SK-N-SH treated with all-trans-retinoic acid at 6 μM for 48 hours (cell line): ENCODE measurements at regions not wholly inside any gene's neighbourhood (a gene's known extent, or its start where the extent isn't known, plus 50 kb on each side); places are given as distances from the start of the nearest gene placed in this dataset.

Experiments used
- ATAC-seq: fragments of 200-7000 bp; cut with Tn5 transposase; 3 replicates; pipeline ENCODE4 v1.9.1; 2020; ENCODE audit warnings: mild to moderate bottlenecking, moderate library complexity
- ARNTL ChIP-seq: fragments of 450-650 bp; formaldehyde crosslinking; IDR thresholded peaks from 2 replicates; pipeline ENCODE4 v1.5.0; 2020; ENCODE audit warnings: low read depth, mild to moderate bottlenecking, moderate library complexity, borderline replicate concordance
- BACH2 ChIP-seq: fragments of 250-450 bp; sonication (Bioruptor Pico); IDR thresholded peaks from 2 replicates; pipeline ENCODE4 v1.9.0; 2021; ENCODE audit warnings: mild to moderate bottlenecking, borderline replicate concordance
- CSDC2 ChIP-seq: fragments of 250-450 bp; sonication (Bioruptor Pico); IDR thresholded peaks from 2 replicates; pipeline ENCODE4 v1.5.0; 2020; ENCODE audit warnings: mild to moderate bottlenecking, moderate library complexity
- ESRRG ChIP-seq: fragments of 250-450 bp; sonication (Bioruptor Pico); IDR thresholded peaks from 2 replicates; pipeline ENCODE4 v1.6.1; 2021; ENCODE audit warnings: mild to moderate bottlenecking
- GLIS3 ChIP-seq: fragments of 250-450 bp; sonication (Bioruptor Pico); IDR thresholded peaks from 2 replicates; pipeline ENCODE4 v1.5.0; 2020; ENCODE audit warnings: mild to moderate bottlenecking, moderate library complexity
- ISL1 ChIP-seq: fragments of 250-450 bp; sonication (Bioruptor Pico); IDR thresholded peaks from 2 replicates; pipeline ENCODE4 v2.1.2; 2022; ENCODE audit warnings: mild to moderate bottlenecking, moderate library complexity
- OSR1 ChIP-seq: fragments of 250-450 bp; sonication (Bioruptor Pico); IDR thresholded peaks from 2 replicates; pipeline ENCODE4 v1.8.0; 2022; ENCODE audit warnings: moderate library complexity, mild to moderate bottlenecking, inconsistent platforms
- PPARA ChIP-seq: fragments of 250-450 bp; sonication (Bioruptor Pico); IDR thresholded peaks from 2 replicates; pipeline ENCODE4 v1.5.0; 2020; ENCODE audit warnings: mild to moderate bottlenecking, borderline replicate concordance
- SNAI2 ChIP-seq: fragments of 250-450 bp; sonication (Bioruptor Pico); IDR thresholded peaks from 2 replicates; pipeline ENCODE4 v1.5.0; 2020; ENCODE audit warnings: mild to moderate bottlenecking, moderate library complexity
- TCF4 ChIP-seq: fragments of 250-450 bp; sonication (Bioruptor Pico); IDR thresholded peaks from 2 replicates; pipeline ENCODE4 v1.8.0; 2021; ENCODE audit warnings: mild to moderate bottlenecking, moderate library complexity, borderline replicate concordance
- TOX ChIP-seq: fragments of 250-450 bp; sonication (Bioruptor Pico); IDR thresholded peaks from 2 replicates; pipeline ENCODE4 v1.8.0; 2021; ENCODE audit warnings: mild to moderate bottlenecking, moderate library complexity, borderline replicate concordance
- ZFP3 ChIP-seq: fragments of 250-450 bp; sonication (Bioruptor Pico); IDR thresholded peaks from 2 replicates; pipeline ENCODE4 v1.5.0; 2020; ENCODE audit warnings: mild to moderate bottlenecking, moderate library complexity
- ZFP30 ChIP-seq: fragments of 450-650 bp; formaldehyde crosslinking; IDR thresholded peaks from 2 replicates; pipeline ENCODE4 v1.5.0; 2022; ENCODE audit warnings: mild to moderate bottlenecking, moderate library complexity
- ZNF565 ChIP-seq: fragments of 450-650 bp; formaldehyde crosslinking; conservative IDR thresholded peaks from 2 replicates; pipeline ENCODE4 v1.5.0; 2020; ENCODE audit warnings: low read depth, mild to moderate bottlenecking, moderate library complexity
- ZNF70 ChIP-seq: fragments of 450-650 bp; formaldehyde crosslinking; IDR thresholded peaks from 2 replicates; pipeline ENCODE4 v1.5.0; 2020; ENCODE audit warnings: mild to moderate bottlenecking, moderate library complexity
- ZNF8 ChIP-seq: fragments of 450-650 bp; formaldehyde crosslinking; IDR thresholded peaks from 2 replicates; pipeline ENCODE4 v1.5.0; 2020; ENCODE audit warnings: mild to moderate bottlenecking, moderate library complexity
- TF ChIP-seq, protein P1 (sequence below): fragments of 250-450 bp; sonication (Bioruptor Pico); IDR thresholded peaks from 2 replicates; pipeline ENCODE4 v1.5.1; 2021; ENCODE audit warnings: mild to moderate bottlenecking, moderate library complexity
- TF ChIP-seq, protein P2 (sequence below): fragments of 250-450 bp; sonication (Bioruptor Pico); IDR thresholded peaks from 2 replicates; pipeline ENCODE4 v1.5.0; 2020; ENCODE audit warnings: mild to moderate bottlenecking, moderate library complexity
- TF ChIP-seq, protein P3 (sequence below): fragments of 250-450 bp; sonication (Bioruptor Pico); IDR thresholded peaks from 2 replicates; pipeline ENCODE4 v1.5.1; 2020; ENCODE audit warnings: low read depth, mild to moderate bottlenecking, moderate library complexity
- TF ChIP-seq, protein P4 (sequence below): fragments of 250-450 bp; sonication (Bioruptor Pico); IDR thresholded peaks from 2 replicates; pipeline ENCODE4 v1.8.0; 2021; ENCODE audit warnings: low read depth, mild to moderate bottlenecking, moderate library complexity, borderline replicate concordance
- TF ChIP-seq, protein P5 (sequence below): fragments of 250-450 bp; sonication (Bioruptor Pico); IDR thresholded peaks from 2 replicates; pipeline ENCODE4 v1.8.0; 2020; ENCODE audit warnings: mild to moderate bottlenecking, moderate library complexity, borderline replicate concordance

DNA sequence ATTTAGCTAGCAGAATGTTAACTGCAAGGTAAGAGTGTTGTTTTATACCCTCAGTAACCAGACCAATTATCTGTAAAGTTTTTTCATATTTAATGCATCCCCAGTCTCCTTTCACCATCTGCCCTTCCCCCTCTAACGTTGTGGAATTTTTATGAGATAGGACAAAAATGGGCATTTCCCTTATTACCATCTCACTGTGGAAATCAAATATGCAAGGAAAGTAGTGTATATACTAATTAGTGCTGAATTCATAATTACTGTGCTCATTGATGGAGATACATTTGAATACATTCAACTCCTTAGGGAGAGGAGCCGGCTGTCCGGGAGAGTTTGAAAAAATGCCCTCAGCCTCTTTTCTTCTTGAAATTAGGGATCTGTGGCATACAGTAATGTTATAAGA lies 423.4 kb upstream of the MGMT start:
- no peak for ATAC-seq
- TF ChIP-seq, protein P1, sequence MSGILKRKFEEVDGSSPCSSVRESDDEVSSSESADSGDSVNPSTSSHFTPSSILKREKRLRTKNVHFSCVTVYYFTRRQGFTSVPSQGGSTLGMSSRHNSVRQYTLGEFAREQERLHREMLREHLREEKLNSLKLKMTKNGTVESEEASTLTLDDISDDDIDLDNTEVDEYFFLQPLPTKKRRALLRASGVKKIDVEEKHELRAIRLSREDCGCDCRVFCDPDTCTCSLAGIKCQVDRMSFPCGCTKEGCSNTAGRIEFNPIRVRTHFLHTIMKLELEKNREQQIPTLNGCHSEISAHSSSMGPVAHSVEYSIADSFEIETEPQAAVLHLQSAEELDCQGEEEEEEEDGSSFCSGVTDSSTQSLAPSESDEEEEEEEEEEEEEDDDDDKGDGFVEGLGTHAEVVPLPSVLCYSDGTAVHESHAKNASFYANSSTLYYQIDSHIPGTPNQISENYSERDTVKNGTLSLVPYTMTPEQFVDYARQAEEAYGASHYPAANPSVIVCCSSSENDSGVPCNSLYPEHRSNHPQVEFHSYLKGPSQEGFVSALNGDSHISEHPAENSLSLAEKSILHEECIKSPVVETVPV (CRISPR knock-in tag): no peak

DNA sequence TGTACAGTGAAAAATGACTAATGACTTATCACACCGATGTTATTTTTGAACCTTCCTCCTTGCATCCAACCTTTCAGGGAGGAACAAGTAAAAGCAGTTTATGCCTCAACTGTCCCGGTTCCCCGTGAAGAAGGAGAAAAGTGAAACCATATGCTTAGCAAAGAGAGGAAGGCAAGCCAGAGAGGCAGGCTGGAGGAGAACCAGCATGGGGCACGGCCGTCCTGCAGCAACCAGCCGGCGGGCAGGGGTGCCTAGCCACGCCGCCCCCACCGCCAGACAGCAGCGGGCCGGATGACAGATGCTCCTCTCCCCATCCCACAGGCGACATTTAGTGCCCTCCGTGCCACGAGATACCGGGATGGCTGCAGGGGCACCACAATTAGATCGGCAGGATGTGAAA lies 421.4 kb upstream of the MGMT start:
- ATAC-seq: no peak
- no peak for TF ChIP-seq ISL1
- TF ChIP-seq, protein P2, sequence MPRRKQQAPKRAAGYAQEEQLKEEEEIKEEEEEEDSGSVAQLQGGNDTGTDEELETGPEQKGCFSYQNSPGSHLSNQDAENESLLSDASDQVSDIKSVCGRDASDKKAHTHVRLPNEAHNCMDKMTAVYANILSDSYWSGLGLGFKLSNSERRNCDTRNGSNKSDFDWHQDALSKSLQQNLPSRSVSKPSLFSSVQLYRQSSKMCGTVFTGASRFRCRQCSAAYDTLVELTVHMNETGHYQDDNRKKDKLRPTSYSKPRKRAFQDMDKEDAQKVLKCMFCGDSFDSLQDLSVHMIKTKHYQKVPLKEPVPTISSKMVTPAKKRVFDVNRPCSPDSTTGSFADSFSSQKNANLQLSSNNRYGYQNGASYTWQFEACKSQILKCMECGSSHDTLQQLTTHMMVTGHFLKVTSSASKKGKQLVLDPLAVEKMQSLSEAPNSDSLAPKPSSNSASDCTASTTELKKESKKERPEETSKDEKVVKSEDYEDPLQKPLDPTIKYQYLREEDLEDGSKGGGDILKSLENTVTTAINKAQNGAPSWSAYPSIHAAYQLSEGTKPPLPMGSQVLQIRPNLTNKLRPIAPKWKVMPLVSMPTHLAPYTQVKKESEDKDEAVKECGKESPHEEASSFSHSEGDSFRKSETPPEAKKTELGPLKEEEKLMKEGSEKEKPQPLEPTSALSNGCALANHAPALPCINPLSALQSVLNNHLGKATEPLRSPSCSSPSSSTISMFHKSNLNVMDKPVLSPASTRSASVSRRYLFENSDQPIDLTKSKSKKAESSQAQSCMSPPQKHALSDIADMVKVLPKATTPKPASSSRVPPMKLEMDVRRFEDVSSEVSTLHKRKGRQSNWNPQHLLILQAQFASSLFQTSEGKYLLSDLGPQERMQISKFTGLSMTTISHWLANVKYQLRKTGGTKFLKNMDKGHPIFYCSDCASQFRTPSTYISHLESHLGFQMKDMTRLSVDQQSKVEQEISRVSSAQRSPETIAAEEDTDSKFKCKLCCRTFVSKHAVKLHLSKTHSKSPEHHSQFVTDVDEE (CRISPR knock-in tag): no peak
- no peak for TF ChIP-seq ZNF565 (CRISPR knock-in tag)
- TF ChIP-seq ESRRG (CRISPR knock-in tag): no peak
- TF ChIP-seq SNAI2 (CRISPR knock-in tag): no peak
- TF ChIP-seq, protein P3, sequence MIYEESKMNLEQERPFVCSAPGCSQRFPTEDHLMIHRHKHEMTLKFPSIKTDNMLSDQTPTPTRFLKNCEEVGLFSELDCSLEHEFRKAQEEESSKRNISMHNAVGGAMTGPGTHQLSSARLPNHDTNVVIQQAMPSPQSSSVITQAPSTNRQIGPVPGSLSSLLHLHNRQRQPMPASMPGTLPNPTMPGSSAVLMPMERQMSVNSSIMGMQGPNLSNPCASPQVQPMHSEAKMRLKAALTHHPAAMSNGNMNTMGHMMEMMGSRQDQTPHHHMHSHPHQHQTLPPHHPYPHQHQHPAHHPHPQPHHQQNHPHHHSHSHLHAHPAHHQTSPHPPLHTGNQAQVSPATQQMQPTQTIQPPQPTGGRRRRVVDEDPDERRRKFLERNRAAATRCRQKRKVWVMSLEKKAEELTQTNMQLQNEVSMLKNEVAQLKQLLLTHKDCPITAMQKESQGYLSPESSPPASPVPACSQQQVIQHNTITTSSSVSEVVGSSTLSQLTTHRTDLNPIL (CRISPR knock-in tag): no peak
- TF ChIP-seq, all 23 proteins: peak for 0

DNA sequence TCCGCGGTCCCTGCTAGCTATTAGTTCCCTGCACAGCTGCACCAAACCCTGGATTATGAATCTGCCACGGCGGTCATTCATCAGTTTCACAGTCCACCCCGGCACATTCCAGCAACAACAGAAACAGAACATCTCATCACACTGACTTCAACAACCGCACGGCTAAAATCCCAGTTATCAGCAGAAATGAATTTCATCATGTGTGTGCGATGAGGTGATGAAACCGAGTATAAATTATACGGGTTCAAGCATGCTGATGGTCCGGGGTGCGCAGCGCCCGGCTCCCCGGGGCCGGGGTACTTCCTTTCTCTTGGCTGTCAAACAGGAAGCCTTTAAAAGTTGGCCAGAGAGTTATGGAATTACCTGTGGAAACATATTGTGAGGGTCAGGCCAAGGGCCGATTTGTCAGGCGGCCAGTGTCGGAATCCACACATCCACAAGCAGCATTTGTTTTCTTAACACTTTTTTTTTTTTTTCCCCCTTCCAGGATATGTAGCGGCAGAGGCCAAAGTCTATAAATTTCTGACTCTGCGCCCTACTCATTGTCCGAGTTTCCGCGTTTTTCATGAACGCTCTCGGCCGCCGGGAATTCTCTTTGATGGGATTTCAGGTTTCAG lies 420.9 kb upstream of the MGMT start:
- ATAC-seq: no peak
- TF ChIP-seq ESRRG (CRISPR knock-in tag): no peak

DNA sequence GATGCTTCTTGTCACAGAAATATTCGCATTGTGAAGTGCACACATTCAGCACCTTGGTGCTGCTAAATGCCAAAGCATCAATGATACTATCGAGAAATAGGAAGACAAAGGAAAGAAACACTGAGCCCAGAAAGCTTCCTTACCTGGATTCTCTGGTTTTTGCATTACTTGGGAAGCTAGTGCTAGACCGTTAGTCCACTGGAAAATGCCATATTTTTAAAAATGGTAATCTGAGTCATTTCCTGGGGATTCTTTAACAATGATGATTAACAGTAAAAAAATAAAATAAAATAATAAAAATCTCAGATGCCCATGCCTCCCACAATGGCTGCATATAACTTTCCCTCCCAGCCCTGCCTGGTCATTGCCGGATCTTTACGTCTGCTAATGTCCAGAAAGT lies 420.1 kb upstream of the MGMT start:
- ATAC-seq: no peak
- TF ChIP-seq, protein P1 (CRISPR knock-in tag): no peak
- TF ChIP-seq GLIS3 (no peak), TOX (CRISPR knock-in tag) (no peak), SNAI2 (CRISPR knock-in tag) (no peak), ZNF70 (no peak), CSDC2 (no peak), BACH2 (CRISPR knock-in tag) (no peak), OSR1 (CRISPR knock-in tag) (no peak), ZFP3 (CRISPR knock-in tag) (no peak), ARNTL (CRISPR knock-in tag) (no peak), PPARA (no peak), ZNF565 (CRISPR knock-in tag) (no peak), ZNF8 (CRISPR knock-in tag) (no peak), TCF4 (CRISPR knock-in tag) (no peak), ISL1 (no peak), ZFP30 (CRISPR knock-in tag) (no peak)
- TF ChIP-seq, protein P4, sequence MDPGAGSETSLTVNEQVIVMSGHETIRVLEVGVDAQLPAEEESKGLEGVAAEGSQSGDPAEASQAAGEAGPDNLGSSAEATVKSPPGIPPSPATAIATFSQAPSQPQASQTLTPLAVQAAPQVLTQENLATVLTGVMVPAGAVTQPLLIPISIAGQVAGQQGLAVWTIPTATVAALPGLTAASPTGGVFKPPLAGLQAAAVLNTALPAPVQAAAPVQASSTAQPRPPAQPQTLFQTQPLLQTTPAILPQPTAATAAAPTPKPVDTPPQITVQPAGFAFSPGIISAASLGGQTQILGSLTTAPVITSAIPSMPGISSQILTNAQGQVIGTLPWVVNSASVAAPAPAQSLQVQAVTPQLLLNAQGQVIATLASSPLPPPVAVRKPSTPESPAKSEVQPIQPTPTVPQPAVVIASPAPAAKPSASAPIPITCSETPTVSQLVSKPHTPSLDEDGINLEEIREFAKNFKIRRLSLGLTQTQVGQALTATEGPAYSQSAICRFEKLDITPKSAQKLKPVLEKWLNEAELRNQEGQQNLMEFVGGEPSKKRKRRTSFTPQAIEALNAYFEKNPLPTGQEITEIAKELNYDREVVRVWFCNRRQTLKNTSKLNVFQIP: no peak
- TF ChIP-seq, protein P5, sequence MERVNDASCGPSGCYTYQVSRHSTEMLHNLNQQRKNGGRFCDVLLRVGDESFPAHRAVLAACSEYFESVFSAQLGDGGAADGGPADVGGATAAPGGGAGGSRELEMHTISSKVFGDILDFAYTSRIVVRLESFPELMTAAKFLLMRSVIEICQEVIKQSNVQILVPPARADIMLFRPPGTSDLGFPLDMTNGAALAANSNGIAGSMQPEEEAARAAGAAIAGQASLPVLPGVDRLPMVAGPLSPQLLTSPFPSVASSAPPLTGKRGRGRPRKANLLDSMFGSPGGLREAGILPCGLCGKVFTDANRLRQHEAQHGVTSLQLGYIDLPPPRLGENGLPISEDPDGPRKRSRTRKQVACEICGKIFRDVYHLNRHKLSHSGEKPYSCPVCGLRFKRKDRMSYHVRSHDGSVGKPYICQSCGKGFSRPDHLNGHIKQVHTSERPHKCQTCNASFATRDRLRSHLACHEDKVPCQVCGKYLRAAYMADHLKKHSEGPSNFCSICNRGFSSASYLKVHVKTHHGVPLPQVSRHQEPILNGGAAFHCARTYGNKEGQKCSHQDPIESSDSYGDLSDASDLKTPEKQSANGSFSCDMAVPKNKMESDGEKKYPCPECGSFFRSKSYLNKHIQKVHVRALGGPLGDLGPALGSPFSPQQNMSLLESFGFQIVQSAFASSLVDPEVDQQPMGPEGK (CRISPR knock-in tag): no peak
